ENCODE measurements at regions not wholly inside any gene's neighbourhood (a gene's known extent, or its start where the extent isn't known, plus 50 kb on each side); places are given as distances from the start of the nearest gene placed in this dataset.
"Not testable (repeated sequence)": the region's sequence is repeated elsewhere in the genome, so short reads cannot be mapped to it uniquely, and the experiment has no call there.

DNA sequence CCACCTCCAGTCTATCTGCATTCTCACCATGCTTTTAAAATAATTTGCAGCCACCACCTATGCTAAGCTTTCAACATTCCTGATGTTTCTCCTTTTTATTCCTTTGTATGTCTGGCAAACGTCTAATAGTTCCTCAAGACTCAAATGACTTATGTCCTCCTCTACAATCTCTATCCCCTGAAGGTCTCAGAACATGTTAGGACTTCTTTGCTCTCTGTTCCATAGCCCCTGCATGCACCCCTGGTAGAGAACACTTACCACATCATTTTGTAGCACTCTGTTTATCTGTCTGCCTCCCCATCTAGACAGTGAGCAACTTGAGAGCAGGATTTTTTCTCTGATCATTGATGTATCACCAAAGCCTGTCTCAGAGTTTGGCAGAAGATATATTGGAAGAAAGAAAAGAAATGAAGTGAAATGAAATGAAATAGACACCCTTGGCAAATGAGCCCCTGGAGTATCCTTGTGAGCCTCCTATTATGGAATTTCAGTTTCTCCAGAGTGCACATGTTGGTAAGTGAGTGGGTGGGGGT is 1231.2 kb upstream of the FLRT2 start:
- DNase-seq, result no peak

DNA sequence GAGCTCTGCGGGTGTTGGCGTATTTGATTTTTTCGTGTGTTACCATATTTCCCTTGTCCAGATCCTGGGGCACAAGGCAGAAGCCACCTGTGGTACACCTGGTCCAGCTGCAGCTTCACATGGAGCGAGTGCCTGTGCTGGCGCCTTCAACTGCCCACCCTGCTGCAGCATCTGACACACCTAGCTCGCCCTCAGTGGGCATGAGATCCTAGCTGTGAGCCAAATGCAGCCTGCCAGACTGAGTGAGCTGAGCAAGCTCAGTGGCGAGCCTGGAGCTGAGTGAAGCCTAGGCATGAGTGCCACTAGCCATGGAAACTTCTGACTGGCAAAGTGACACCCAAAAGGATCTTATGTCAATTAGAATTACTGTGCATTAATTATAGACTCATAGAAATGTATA is 1226.8 kb upstream of the FLRT2 start:
- DNase-seq, result no peak

- DNase-seq, result no peak
Observed at GRCh38 chr14:84312551-84312950, 1217.4 kb upstream of the FLRT2 start.

GRCh38 chr14:84323450-84323849 is 1206.5 kb upstream of the FLRT2 start:
- DNase-seq, result no peak

GRCh38 chr14:84323978-84324377 is 1206.0 kb upstream of the FLRT2 start:
- no peak for DNase-seq

DNA sequence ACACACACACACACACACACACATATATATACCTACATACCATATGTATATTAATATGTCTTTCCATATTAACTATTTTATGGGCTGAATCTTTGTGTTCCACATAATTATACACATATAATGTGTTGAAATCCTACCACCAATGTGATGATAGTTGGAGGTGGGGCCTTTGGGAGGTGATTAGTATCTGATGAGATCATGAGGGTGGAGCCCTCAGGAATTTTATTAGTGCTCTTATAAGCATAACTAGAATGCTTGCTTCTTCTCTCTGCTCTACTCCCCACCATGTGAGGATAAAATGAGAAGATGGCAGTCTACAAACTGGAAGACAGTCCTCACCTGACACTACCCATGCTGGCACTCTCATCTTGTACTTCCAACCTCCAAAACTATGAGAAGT is 1193.5 kb upstream of the FLRT2 start:
- DNase-seq, result no peak

DNA sequence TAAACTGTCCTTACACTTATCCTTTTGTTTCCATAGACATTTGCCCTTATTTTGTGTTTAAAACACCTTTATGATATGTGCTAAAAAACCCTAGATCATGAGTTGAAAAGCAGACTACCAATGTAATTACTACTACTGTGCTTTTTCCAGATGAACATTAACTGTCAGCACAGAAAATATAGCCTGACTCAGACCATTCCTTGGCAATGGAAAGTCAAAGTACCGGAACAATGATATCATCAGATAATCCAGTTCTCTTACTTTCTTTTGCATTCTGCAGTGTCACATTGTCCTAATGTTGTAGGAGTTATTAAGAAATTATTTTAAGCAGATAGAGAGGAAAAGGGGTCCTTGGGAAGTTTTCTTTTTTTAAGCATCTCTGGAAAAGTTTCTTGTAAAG is 1189.0 kb upstream of the FLRT2 start:
- no peak for DNase-seq

DNA sequence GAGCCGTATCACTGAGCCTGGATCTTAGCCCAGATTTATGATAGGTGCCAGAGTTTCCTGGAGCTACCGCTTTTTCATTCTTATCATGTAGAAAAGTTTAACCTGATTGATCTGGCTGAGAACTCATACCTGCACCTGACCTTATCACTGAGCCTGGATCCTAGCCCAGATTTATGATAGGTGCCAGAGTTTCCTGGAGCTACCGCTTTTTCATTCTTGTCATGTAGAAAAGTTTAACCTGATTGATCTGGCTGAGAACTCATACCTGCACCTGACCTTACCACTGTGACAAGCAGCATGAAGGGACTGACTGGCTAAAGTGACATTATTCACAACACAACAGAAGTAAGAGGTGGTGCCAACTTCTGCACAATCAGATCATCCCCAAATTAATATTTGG is 1188.1 kb upstream of the FLRT2 start:
- not testable (repeated sequence) for DNase-seq

GRCh38 chr14:84343656-84344055 is 1186.3 kb upstream of the FLRT2 start:
- DNase-seq, result no peak

DNA sequence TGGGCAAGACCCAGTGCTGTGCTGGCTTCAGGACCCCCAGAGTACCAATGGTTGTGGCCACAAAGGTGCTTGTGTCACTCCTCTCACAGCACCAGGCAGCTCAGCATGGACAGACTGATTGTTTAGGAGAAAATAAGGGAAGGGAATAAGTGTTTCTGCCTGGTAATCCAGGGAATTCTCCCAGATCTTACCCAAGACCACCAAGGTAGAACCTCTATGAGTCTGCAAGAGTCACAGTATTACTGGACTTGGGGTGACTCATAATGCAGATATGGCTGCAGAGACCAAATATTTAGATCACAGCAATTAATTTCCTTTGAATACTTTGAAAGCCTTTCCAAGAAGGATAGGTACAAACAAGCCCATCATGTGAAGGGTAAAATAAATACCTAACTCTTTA is 1178.3 kb upstream of the FLRT2 start:
- DNase-seq, result no peak

DNA sequence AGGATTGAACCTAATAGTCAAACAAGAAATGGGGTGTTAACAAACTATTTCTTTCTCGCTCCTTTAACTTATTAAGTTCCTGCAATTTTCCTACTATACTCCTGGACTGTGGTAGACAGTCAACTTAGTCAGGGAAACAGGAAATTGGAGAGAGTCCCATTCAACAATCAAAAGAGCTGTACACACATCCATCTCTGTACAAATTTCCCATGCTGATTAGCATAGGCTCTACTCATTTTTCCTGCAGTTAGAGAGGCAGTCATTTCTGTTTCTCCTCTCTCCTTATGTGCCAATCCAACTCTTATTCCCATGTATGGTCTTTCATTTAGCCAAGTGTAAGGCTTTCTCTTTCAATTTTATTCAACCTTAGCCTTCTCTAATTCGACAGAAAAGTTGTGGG is 1168.5 kb upstream of the FLRT2 start:
- DNase-seq, result no peak

GRCh38 chr14:84375235-84375634 is 1154.7 kb upstream of the FLRT2 start:
- DNase-seq, result no peak

DNA sequence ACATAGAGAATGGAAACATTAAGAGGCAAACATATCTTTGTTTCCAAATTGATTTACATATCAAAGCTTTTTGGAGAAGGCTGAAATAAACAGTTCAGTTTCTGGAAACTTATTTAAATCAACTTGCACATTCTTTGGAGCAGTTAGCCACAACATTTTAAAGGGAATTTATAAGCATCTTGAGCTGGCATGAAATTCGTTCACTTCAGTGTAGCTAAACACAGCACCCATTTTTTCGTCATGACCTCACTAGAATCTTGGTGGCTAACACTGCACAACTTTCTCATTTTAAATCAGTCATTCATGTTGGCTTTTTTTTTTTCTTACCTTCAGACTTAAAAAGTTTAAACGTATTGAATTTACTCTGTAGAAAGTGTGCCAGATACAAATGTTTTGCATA is 1139.9 kb upstream of the FLRT2 start:
- DNase-seq, result no peak

DNA sequence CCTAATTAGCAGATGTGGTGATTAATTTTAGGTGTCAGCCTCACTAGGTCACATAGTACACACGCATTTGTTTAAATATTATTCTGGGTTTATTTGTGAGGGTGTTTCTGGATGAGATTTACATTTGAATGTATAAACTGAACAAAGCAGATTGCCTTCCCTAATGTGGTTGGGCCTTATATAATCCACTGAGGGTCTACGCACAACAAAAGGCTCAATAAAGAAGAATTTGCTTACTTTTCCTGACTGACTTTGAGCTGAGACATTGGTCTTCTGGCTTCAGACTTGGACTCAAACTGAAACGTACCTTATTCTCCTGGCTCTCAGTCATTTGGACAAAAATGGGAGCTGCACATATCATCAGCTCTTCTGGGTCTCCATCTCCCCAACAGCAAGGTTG is 1132.3 kb upstream of the FLRT2 start:
- no peak for DNase-seq

DNA sequence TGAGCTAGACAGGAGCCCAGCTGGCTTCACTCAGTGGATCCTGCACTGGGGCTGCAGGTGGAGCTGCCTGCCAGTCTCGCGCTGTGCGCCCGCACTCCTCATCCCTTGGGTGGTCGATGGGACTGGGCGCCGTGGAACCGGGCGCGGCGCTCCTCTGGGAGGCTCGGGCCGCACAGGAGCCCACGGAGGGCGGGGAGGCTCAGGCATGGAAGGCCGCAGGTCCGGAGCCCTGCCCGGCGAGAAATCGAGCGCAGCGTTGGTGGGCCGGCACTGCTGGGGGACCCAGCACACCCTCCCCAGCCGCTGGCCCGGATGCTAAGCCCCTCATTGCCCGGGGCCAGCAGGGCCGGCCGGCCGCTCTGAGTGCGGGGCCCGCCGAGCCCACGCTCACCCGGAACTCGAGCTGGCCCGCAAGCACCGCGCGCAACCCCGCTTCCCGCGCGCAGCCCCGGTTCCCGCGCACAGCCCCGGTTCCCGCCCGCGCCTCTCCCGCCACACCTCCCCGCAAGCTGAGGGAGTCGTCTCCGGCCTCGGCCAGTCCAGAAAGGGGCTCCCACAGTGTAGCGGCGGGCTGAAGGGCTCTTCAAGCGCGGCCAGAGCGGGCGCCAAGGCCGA is 1130.5 kb upstream of the FLRT2 start:
- no peak for DNase-seq

DNA sequence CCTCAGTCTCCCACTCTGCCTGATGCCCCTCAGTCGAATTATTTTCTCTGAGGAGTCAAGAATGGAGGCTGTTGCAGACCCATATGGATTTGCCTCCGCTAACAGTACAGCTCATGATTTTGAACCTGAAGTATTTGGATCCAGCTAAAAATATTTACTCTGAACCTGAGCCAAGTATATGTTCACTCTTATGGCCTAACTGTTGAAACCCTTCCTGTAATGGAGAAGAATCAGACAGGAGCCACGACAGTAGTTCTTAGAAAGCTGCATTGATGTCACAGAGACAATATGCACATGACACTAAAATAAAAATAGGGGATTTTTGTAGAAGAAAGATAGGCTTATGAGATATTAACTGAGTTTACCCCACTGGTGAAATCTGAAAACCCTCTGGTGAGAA is 1128.3 kb upstream of the FLRT2 start:
- DNase-seq, result no peak

DNA sequence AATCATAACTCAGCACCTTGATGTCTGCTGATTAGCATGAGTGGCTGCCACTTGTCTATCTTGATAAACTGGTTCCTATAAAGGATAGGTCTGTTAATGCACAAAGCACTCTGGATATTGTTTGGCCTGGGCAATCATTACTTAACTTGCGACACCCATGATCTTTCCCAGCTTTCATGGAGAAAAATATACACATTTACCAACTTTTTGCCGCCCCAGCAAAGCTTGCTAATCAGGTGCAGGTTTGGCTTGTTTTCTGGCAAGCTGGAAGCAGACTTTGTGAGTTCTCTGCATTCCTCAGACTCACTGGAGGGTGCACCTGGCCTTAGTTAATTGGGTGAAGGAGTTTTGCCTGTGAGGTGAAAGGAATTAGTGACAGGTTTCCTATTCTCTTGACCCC is 1126.4 kb upstream of the FLRT2 start:
- DNase-seq, result no peak

DNA sequence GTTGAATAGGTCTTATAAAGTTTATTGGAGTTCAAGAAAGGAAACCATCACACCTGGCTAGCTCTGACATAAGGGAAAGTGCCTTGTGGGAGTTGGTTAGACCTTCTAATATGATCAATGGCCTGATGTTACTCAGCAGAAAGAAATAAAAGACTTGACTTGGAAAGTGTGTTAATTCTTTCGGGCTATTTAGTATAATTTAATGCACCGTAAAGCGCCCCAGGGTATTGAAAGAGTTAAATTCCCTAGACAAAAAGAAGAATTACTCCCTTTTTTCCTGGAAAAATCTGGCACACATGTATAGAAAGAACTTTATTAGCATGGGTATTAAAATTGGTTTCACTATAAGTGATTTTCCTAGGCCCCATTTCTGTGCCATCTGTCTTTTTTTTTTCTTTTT is 1125.7 kb upstream of the FLRT2 start:
- no peak for DNase-seq

DNA sequence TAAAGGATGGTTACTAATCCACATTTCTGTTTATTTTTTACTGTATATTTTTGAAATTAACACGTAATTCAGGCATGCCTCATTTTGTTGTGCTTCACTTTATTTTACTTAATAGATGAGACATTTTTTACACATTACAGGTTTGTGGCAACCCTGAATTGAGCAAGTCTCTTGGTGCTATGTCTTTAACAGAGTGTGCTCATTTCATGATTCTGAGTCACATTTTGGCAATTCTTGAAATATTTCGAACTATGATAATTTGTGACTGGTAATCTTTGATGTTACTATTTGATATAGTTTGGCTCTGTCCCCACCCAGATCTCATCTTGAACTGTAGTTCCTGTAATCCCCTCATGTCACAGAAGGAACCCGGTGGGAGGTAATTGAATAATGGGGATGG is 1120.5 kb upstream of the FLRT2 start:
- no peak for DNase-seq

DNA sequence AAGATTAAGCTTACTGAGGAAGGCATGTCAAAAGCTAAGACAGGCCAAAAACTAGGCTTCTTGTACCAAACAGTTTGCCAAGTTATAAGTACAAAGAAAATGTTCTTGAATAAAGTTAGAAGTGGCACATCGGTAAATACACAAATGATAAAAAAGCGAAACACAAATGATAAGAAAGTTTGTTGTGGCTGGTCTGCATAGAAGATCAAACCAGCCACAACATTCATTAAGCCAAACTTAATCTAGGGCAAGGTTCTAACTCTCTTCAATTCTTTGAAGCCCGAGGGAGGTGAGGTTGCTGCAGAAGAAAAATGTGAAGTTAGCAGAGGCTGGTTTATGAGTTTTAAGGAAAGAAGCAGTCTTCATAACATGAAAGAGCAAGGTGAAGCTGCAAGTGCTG is 1119.6 kb upstream of the FLRT2 start:
- no peak for DNase-seq

DNA sequence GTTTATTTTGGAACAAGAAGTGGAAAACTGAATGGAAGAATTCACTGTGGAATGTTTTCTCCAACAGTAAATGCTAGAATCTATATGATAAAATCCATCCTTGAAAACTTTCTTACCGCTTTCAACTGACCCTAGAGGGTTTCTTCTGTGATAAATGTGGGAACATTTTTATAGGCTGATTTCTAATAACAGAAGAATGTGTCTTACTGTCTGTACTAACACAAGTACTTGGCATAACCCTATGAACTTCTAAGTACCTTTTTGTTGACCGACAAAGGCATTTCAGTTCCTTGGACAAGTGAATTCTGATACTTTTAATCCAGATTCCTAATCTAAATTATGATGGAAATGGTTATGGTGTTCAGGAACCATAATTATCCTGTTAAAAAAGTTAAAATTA is 1109.7 kb upstream of the FLRT2 start:
- DNase-seq, result no peak

DNA sequence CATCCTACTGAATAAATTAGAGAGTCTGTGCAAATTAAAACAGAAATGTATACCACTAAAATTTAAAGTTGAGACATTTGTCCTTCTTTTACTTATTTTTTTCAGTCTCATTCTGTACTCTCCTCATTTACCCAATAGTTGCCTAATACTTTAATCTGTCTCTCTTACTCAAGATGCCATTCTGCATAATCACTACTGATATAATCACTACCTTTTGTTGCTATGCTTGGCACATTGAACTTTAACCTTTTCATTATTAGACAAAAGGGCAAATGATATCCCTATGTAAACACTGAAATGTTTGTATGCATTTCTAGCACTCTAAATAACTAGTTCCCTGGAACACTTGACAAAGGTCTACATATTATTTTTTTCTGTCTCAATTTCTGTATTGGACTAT is 1108.3 kb upstream of the FLRT2 start:
- DNase-seq, result no peak

DNA sequence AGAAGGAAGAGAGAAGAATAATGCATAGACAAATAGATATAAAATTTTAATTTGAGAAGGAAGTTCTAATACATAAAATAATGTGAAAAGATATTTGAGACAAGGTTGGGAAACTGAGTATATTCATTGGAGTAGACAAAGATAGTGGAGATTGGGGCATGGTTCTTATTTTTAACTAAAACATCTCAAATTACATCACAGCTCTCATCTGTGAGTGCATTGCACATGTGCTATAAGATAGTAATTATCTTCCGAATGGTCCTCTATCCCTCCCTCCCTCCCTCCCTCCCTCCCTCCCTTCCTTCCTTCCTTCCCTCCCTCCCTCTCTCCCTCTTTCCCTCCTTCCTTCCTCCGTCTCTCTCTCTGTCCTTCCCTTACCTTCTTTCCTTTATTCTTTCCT is 1104.0 kb upstream of the FLRT2 start:
- no peak for DNase-seq

- no peak for DNase-seq
Observed at GRCh38 chr14:84432676-84433075, 1097.3 kb upstream of the FLRT2 start.

DNA sequence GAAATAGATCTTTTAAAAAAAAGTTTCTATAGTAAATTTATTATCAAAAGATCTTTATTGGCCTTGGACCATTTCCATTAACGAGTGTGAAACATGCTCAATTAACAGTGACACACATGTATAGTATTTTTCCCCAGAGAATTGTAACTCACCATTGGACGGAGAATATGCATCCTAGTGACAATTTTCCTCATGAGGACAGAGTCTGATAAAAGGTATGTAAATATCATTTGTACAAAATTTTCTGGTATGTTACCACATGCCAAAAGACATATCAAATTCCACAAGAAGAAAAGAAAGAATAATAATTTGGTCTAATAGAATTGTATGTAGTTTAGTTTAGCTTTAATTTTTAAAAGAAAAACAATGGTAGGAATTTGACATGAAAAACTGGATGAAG is 1096.0 kb upstream of the FLRT2 start:
- no peak for DNase-seq

Data from NCI-H774 (cell line).